SK-N-SH (cell line): ENCODE measurements at regions not wholly inside any gene's neighbourhood (a gene's known extent, or its start where the extent isn't known, plus 50 kb on each side); places are given as distances from the start of the nearest gene placed in this dataset.

Experiments used
- CTCF ChIP-seq: fragments of 200-600 bp; sonication (generic); IDR thresholded peaks from 2 replicates; pipeline ENCODE4 v1.6.1; 2017; ENCODE audit warnings: antibody characterized with exemption, mild to moderate bottlenecking, moderate library complexity
- EZH2phosphoT487 ChIP-seq: fragments of 200-600 bp; sonication (generic); IDR thresholded peaks from 2 replicates; pipeline ENCODE4 v1.6.1; 2017; ENCODE audit warnings: low read depth, mixed run types, mild to moderate bottlenecking, antibody characterized with exemption, moderate library complexity, borderline replicate concordance

GRCh38 chr5:157961176-157961575 is 102.2 kb upstream of the CLINT1 start:
- TF ChIP-seq CTCF (no peak), EZH2phosphoT487 (no peak)
